K562 (cell line): ENCODE measurements at regions not wholly inside any gene's neighbourhood (a gene's known extent, or its start where the extent isn't known, plus 50 kb on each side); places are given as distances from the start of the nearest gene placed in this dataset.

Experiments
- ATAC-seq: fragments of 200-7000 bp; cut with Tn5 transposase; 3 replicates; pipeline ENCODE4 v1.9.1; 2020; ENCODE audit warnings: moderate library complexity
- BruUV-seq: library from RNA; stranded (reverse); fragments of 400-500 nt; replicated peaks from 2 replicates; lab custom pipeline; 2021; lab: Mats Ljungman, UMichigan
- CTCF ChIA-PET: fragments of 300-600 bp; formaldehyde crosslinking; extraction: SDS; loops from one replicate; lab custom pipeline; 2021; ENCODE audit warnings: low intra/inter-chr PET ratio; lab: Yijun Ruan, JAX
- POLR2A ChIA-PET: fragments of 300-600, 350-650 bp; sonication (Branson Sonifier 250); formaldehyde crosslinking; extraction: SDS; loops from one replicate; lab custom pipeline; 2021; ENCODE audit warnings: antibody characterized with exemption, inconsistent platforms; lab: Yijun Ruan, JAX
- DNase-seq, 4 experiments: peaks; one replicate each; pipeline versions ENCODE4 v3.0.0 to v3.0.0-alpha.2; 2011 to 2018; ENCODE audit warnings: low spot score in 3 of 4, mixed read lengths in 3 of 4; ENCODE audit errors: extremely low read depth in 1 of 4
- FAIRE-seq: peaks from 2 replicates; lab custom pipeline; 2011; peaks lifted over from hg19 to GRCh38; lab: Jason Lieb, UNC
- H2AFZ ChIP-seq: 2 replicates; pipeline ENCODE4 v1.6.0; 2011; ENCODE audit warnings: low read depth, low read length, control low read depth, inconsistent platforms
- H3K27ac ChIP-seq: fragments of 200-600 bp; 3 replicates; pipeline ENCODE4 v1.8.0; 2011; ENCODE audit warnings: low read depth, mild to moderate bottlenecking, control low read depth, inconsistent platforms, low read length, moderate library complexity, mixed read lengths; ENCODE audit errors: extremely low read depth
- H3K27me3 ChIP-seq, 2 experiments: fragments of 300-600 bp in 1 of 2; 2 replicates in 1 of 2; 3 replicates in 1 of 2; pipeline versions ENCODE4 v1.6.0 to v1.8.0; 2011; ENCODE audit warnings: inconsistent platforms in 2 of 2, low read length in 2 of 2, mild to moderate bottlenecking in 1 of 2, mixed read lengths in 1 of 2, moderate library complexity in 1 of 2; ENCODE audit not compliant: control insufficient read depth in 2 of 2, insufficient read depth in 2 of 2
- H3K36me3 ChIP-seq: fragments of 300-600 bp; 3 replicates; pipeline ENCODE4 v1.8.0; 2011; ENCODE audit warnings: mild to moderate bottlenecking, low read length, inconsistent platforms; ENCODE audit not compliant: control insufficient read depth, insufficient read depth
- H3K4me1 ChIP-seq, 2 experiments: fragments of 200-600 bp in 1 of 2; replicated peaks in 1 of 2; 2 replicates in 1 of 2; 3 replicates in 1 of 2; pipeline versions ENCODE4 v1.5.1 to v1.8.0; 2011; ENCODE audit warnings: inconsistent platforms in 2 of 2, low read length in 2 of 2, mild to moderate bottlenecking in 1 of 2, mixed read lengths in 1 of 2, moderate library complexity in 1 of 2; ENCODE audit not compliant: control insufficient read depth in 2 of 2, insufficient read depth in 2 of 2
- H3K4me2 ChIP-seq: 2 replicates; pipeline ENCODE4 v1.6.1; 2011; ENCODE audit warnings: low read length, control low read depth, inconsistent platforms, mixed read lengths; ENCODE audit not compliant: insufficient read depth
- H3K4me3 ChIP-seq: fragments of 200-600 bp; sonication (generic), shearing (Covaris generic); 2 replicates; pipeline ENCODE4 v1.5.1; 2016; ENCODE audit warnings: control low read depth, inconsistent platforms
- H3K79me2 ChIP-seq: fragments of 200-600 bp; 3 replicates; pipeline ENCODE4 v1.8.0; 2011; ENCODE audit warnings: low read length, inconsistent platforms; ENCODE audit not compliant: control insufficient read depth, insufficient read depth
- H3K9ac ChIP-seq, 2 experiments: 2 replicates each; pipeline versions ENCODE4 v1.6.0 to v1.6.1; 2011; ENCODE audit warnings: low read depth in 2 of 2, low read length in 2 of 2, control low read depth in 1 of 2, inconsistent platforms in 1 of 2, mild to moderate bottlenecking in 1 of 2, mixed read lengths in 1 of 2; ENCODE audit not compliant: insufficient read depth in 1 of 2
- H3K9me1 ChIP-seq: one replicate; pipeline ENCODE4 v1.6.0; 2011; ENCODE audit warnings: inconsistent platforms, mild to moderate bottlenecking, low read length, moderate library complexity; ENCODE audit not compliant: control insufficient read depth, insufficient read depth
- H3K9me3 ChIP-seq: replicated peaks from 2 replicates; pipeline ENCODE4 v1.5.1; 2011; ENCODE audit warnings: low read depth, low read length, inconsistent platforms; ENCODE audit not compliant: control insufficient read depth, insufficient read depth
- H4K20me1 ChIP-seq: replicated peaks from 2 replicates; pipeline ENCODE4 v1.6.1; 2011; ENCODE audit warnings: low read length, inconsistent platforms, mixed read lengths; ENCODE audit not compliant: control insufficient read depth, insufficient read depth
- CBX3 ChIP-seq, 2 experiments: IDR thresholded peaks; 1 replicate in 1 of 2; 2 replicates in 1 of 2; pipeline ENCODE4 v1.6.1; 2012; ENCODE audit warnings: inconsistent platforms in 2 of 2, low read length in 2 of 2, borderline replicate concordance in 1 of 2, control low read depth in 1 of 2
- E2F4 ChIP-seq: sonication (generic); formaldehyde crosslinking; IDR thresholded peaks from 2 replicates; pipeline ENCODE4 v1.8.0; 2022; ENCODE audit warnings: mild to moderate bottlenecking, low read depth, missing genetic modification reagents
- FOXA3 ChIP-seq, 2 experiments: fragments of 450-650 bp in 1 of 2; sonication (generic) in 1 of 2; formaldehyde crosslinking; IDR thresholded peaks in 1 of 2; conservative IDR thresholded peaks in 1 of 2; 2 replicates each; pipeline versions ENCODE4 v1.4.0 to v1.8.0; 2020 to 2022; ENCODE audit warnings: mild to moderate bottlenecking in 2 of 2, missing genetic modification reagents in 1 of 2
- GATAD2B ChIP-seq: fragments of 450-650 bp; IDR thresholded peaks from 2 replicates; pipeline ENCODE4 v1.6.1; 2017; ENCODE audit warnings: mild to moderate bottlenecking, borderline replicate concordance
- GMEB1 ChIP-seq: fragments of 250-450 bp; sonication (Bioruptor Pico); IDR thresholded peaks from 2 replicates; pipeline ENCODE4 v1.4.0; 2020; ENCODE audit warnings: mild to moderate bottlenecking
- HMBOX1 ChIP-seq: sonication (generic); IDR thresholded peaks from 2 replicates; pipeline ENCODE4 v1.6.1; 2016
- NR2C1 ChIP-seq, 2 experiments: fragments of 450-650 bp; IDR thresholded peaks; 2 replicates each; pipeline ENCODE4 v1.6.1; 2017; ENCODE audit warnings: mild to moderate bottlenecking in 2 of 2, antibody characterized with exemption in 1 of 2, inconsistent platforms in 1 of 2, missing compliant biosample characterization in 1 of 2, missing genetic modification characterization in 1 of 2
- NR2C2 ChIP-seq, 2 experiments: fragments of 200-800 bp in 1 of 2; sonication (Bioruptor generic) in 1 of 2; sonication (generic) in 1 of 2; formaldehyde crosslinking in 1 of 2; IDR thresholded peaks; 2 replicates each; pipeline versions ENCODE4 v1.6.1 to v1.8.0; 2016 to 2022; ENCODE audit warnings: mild to moderate bottlenecking in 1 of 2, missing compliant biosample characterization in 1 of 2, missing genetic modification characterization in 1 of 2, missing genetic modification reagents in 1 of 2
- POLR2G ChIP-seq: fragments of 200-400 bp; formaldehyde crosslinking; IDR thresholded peaks from 2 replicates; pipeline ENCODE4 v1.6.1; 2017; ENCODE audit warnings: low read depth, mild to moderate bottlenecking, antibody characterized with exemption, low read length, moderate library complexity
- RBM22 ChIP-seq: fragments of 200-400 bp; formaldehyde crosslinking; IDR thresholded peaks from 2 replicates; pipeline ENCODE4 v1.6.1; 2018; ENCODE audit warnings: low read length, low read depth; ENCODE audit not compliant: poor library complexity, severe bottlenecking
- SMARCB1 ChIP-seq: IDR thresholded peaks from 2 replicates; pipeline ENCODE4 v1.6.1; 2011; ENCODE audit warnings: improper control_type of control experiment, low read depth; ENCODE audit not compliant: insufficient read length
- SP1 ChIP-seq: sonication (generic); formaldehyde crosslinking; IDR thresholded peaks from 2 replicates; pipeline ENCODE4 v1.8.1; 2022; ENCODE audit warnings: mild to moderate bottlenecking, missing genetic modification reagents
- SREBF2 ChIP-seq: sonication (generic); formaldehyde crosslinking; IDR thresholded peaks from 2 replicates; pipeline ENCODE4 v1.4.0; 2020; ENCODE audit warnings: mild to moderate bottlenecking, missing genetic modification reagents
- XRCC5 ChIP-seq: fragments of 200-400 bp; formaldehyde crosslinking; IDR thresholded peaks from 2 replicates; pipeline ENCODE4 v1.6.1; 2017; ENCODE audit warnings: low read depth, mild to moderate bottlenecking, low read length
- ZNF3 ChIP-seq: fragments of 250-450 bp; sonication (Bioruptor Pico); IDR thresholded peaks from 2 replicates; pipeline ENCODE4 v1.5.0; 2021; ENCODE audit warnings: mild to moderate bottlenecking, moderate library complexity
- ZNF398 ChIP-seq: fragments of 250-450 bp; sonication (Bioruptor Pico); IDR thresholded peaks from 2 replicates; pipeline ENCODE4 v1.8.0; 2021; ENCODE audit warnings: moderate library complexity, mild to moderate bottlenecking, inconsistent platforms
- ZNF551 ChIP-seq: fragments of 250-450 bp; sonication (Bioruptor Pico); IDR thresholded peaks from 2 replicates; pipeline ENCODE4 v1.5.0; 2021; ENCODE audit warnings: mild to moderate bottlenecking, moderate library complexity
- WGBS: fragments of 100-300 bp; shearing (Covaris generic); methylation state at CpG from one replicate; pipeline ENCODE4 v1.1.6; 2016; ENCODE audit warnings: low coverage, mixed read lengths; ENCODE audit not compliant: insufficient coverage; ENCODE audit errors: missing lambda C conversion rate; 5-methylcytosine and 5-hydroxymethylcytosine counted together
- in situ Hi-C: fragments of 300-500 bp; cut with MboI; formaldehyde crosslinking; loops from 4 replicates; pipeline ENCODE4 v1.15.0; 2018; ENCODE audit warnings: inconsistent platforms, mixed read lengths
- intact Hi-C: fragments of 100-400 bp; cut with micrococcal nuclease; formaldehyde crosslinking; loops from 2 replicates; pipeline ENCODE4 v1.14.2; 2022

GRCh38 chr5:152456815-152457443, 51.9 kb upstream of the NMUR2 start:
- DNase-seq (no peak), ATAC-seq (no peak), FAIRE-seq (no peak)
- H2AFZ ChIP-seq, result no peak overlapping the region
- no peak overlapping the region for H3K4me3 ChIP-seq
- no peaks in the 10 kb centered on the region for H3K27me3 ChIP-seq
- no peaks in the 10 kb centered on the region for H3K9me1 ChIP-seq
- BruUV-seq, result no TSS peak
- H3K27ac ChIP-seq, result no peak overlapping the region
- no peak overlapping the region for H3K4me2 ChIP-seq
- H3K9ac ChIP-seq, result no peak overlapping the region
- CTCF ChIA-PET, result no interaction called here
- intact Hi-C loops (no loop called here), in situ Hi-C loops (no loop called here)
- WGBS, result 0% methylated on average over 3 of the region's 3 CpGs
- H3K79me2 ChIP-seq, result no peaks in the 10 kb centered on the region
- no peaks in the 10 kb centered on the region for H4K20me1 ChIP-seq
- POLR2A ChIA-PET, result no interaction called here
- H3K9me3 ChIP-seq, result no peaks in the 10 kb centered on the region
- H3K36me3 ChIP-seq, result no peaks in the 10 kb centered on the region
- no peaks in the 10 kb centered on the region for H3K4me1 ChIP-seq
- TF ChIP-seq ZNF3 (no peak), HMBOX1 (no peak), GATAD2B (no peak), SMARCB1 (no peak), NR2C2 (CRISPR knock-in tag; IDR thresholded peaks at IDR 0.05) (no peak), NR2C2 (tag; IDR thresholded peaks at IDR 0.05) (no peak), SP1 (CRISPR knock-in tag) (no peak), FOXA3 (CRISPR knock-in tag; conservative IDR thresholded peaks at IDR 0.05 in 1 of 2, IDR thresholded peaks at IDR 0.05 in 1 of 2) (no peak), POLR2G (no peak), ZNF551 (CRISPR knock-in tag) (no peak), SREBF2 (no peak), RBM22 (no peak), GMEB1 (CRISPR knock-in tag) (no peak), CBX3 (IDR thresholded peaks at IDR 0.05; ENCODE audit: borderline replicate concordance in 1 of 2, low read length in 2 of 2) (no peak), NR2C1 (IDR thresholded peaks at IDR 0.05) (no peak), NR2C1 (tag; IDR thresholded peaks at IDR 0.05) (no peak), ZNF398 (CRISPR knock-in tag) (no peak), E2F4 (CRISPR knock-in tag) (no peak), XRCC5 (no peak)
